ENCODE measurements at regions not wholly inside any gene's neighbourhood (a gene's known extent, or its start where the extent isn't known, plus 50 kb on each side); places are given as distances from the start of the nearest gene placed in this dataset.

GRCh38 chr9:105972466-105973204 is 278.3 kb downstream of the TMEM38B start:
- Histone ChIP-seq H4K20me1 (ENCODE audit: insufficient read depth, poor library complexity, severe bottlenecking) (no peaks in the 10 kb centered on the region), H3K9me2 (replicated peaks; ENCODE audit: insufficient read depth) (no peaks in the 10 kb centered on the region), H2AFZ (no peak overlapping the region), H3K79me2 (no peaks in the 10 kb centered on the region), H3K9me3 (ENCODE audit: low read depth) (no peaks in the 10 kb centered on the region), H3K36me3 (replicated peaks; ENCODE audit: insufficient read depth, low read depth) (no peaks in the 10 kb centered on the region), H3K27me3 (no peaks in the 10 kb centered on the region), H3K27ac (no peak overlapping the region), H3K4me1 (ENCODE audit: insufficient read depth) (no peaks in the 10 kb centered on the region), H3K4me3 (no peak overlapping the region), H3K4me2 (no peak overlapping the region)
- TF ChIP-seq, protein P1, sequence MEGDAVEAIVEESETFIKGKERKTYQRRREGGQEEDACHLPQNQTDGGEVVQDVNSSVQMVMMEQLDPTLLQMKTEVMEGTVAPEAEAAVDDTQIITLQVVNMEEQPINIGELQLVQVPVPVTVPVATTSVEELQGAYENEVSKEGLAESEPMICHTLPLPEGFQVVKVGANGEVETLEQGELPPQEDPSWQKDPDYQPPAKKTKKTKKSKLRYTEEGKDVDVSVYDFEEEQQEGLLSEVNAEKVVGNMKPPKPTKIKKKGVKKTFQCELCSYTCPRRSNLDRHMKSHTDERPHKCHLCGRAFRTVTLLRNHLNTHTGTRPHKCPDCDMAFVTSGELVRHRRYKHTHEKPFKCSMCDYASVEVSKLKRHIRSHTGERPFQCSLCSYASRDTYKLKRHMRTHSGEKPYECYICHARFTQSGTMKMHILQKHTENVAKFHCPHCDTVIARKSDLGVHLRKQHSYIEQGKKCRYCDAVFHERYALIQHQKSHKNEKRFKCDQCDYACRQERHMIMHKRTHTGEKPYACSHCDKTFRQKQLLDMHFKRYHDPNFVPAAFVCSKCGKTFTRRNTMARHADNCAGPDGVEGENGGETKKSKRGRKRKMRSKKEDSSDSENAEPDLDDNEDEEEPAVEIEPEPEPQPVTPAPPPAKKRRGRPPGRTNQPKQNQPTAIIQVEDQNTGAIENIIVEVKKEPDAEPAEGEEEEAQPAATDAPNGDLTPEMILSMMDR (IDR thresholded peaks at IDR 0.05; ENCODE audit: poor library complexity), result no peak
- TF ChIP-seq EZH2phosphoT487 (IDR thresholded peaks at IDR 0.05; ENCODE audit: low read depth, severe bottlenecking, unreplicated experiment) (no peak), EZH2 (IDR thresholded peaks at IDR 0.05; ENCODE audit: borderline replicate concordance) (no peak)
- DNase-seq (ENCODE audit: low spot score), result no peak
- WGBS (ENCODE audit: low lambda C conversion rate, missing lambda C conversion rate), result 88% methylated on average over 6 of the region's 6 CpGs

DNA sequence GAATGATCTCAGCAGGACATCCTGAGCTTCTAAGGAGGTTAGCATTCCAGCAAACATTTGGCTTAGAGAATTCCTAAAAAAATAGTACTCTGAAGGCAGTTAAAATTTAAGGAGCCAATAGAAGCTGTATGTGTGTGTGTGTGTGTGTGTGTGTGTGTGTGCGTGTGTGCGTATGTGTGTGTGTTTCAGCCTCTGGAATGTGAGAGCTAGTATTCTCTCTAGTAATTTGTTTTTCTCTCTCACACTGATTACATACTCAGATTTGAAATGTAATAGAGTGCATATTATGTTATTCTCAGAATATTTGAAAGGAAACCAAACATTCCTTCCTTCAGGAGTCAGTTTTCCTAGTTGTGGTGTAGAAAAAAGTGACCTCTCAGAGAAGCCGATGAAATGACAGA is 279.6 kb downstream of the TMEM38B start:
- no peaks in the 10 kb centered on the region for H3K79me2 ChIP-seq
- no peak overlapping the region for H2AFZ ChIP-seq
- DNase-seq (ENCODE audit: low spot score), result no peak
- 63% methylated on average over 3 of the region's 3 CpGs for WGBS (ENCODE audit: low lambda C conversion rate, missing lambda C conversion rate)
- no peaks in the 10 kb centered on the region for H3K9me3 ChIP-seq (ENCODE audit: low read depth)
- TF ChIP-seq EZH2phosphoT487 (IDR thresholded peaks at IDR 0.05; ENCODE audit: low read depth, severe bottlenecking, unreplicated experiment) (no peak), EZH2 (IDR thresholded peaks at IDR 0.05; ENCODE audit: borderline replicate concordance) (no peak)
- TF ChIP-seq, protein P1 (IDR thresholded peaks at IDR 0.05; ENCODE audit: poor library complexity), result no peak
- H3K4me1 ChIP-seq (ENCODE audit: insufficient read depth), result no peaks in the 10 kb centered on the region
- no peaks in the 10 kb centered on the region for H3K9me2 ChIP-seq (replicated peaks; ENCODE audit: insufficient read depth)
- no peaks in the 10 kb centered on the region for H3K36me3 ChIP-seq (replicated peaks; ENCODE audit: insufficient read depth, low read depth)
- H3K4me3 ChIP-seq, result no peak overlapping the region
- H4K20me1 ChIP-seq (ENCODE audit: insufficient read depth, poor library complexity, severe bottlenecking), result no peaks in the 10 kb centered on the region
- no peaks in the 10 kb centered on the region for H3K27me3 ChIP-seq
- no peak overlapping the region for H3K4me2 ChIP-seq
- H3K27ac ChIP-seq, result no peak overlapping the region

- Histone ChIP-seq H3K27ac (peak overlapping the region; percentile 16), H2AFZ (no peak overlapping the region), H3K27me3 (no peaks in the 10 kb centered on the region), H4K20me1 (ENCODE audit: insufficient read depth, poor library complexity, severe bottlenecking) (no peaks in the 10 kb centered on the region), H3K9me2 (replicated peaks; ENCODE audit: insufficient read depth) (no peaks in the 10 kb centered on the region), H3K4me3 (no peak overlapping the region), H3K79me2 (no peaks in the 10 kb centered on the region), H3K4me2 (peak overlapping the region; percentile 62), H3K4me1 (ENCODE audit: insufficient read depth) (no peaks in the 10 kb centered on the region), H3K36me3 (replicated peaks; ENCODE audit: insufficient read depth, low read depth) (no peaks in the 10 kb centered on the region), H3K9me3 (ENCODE audit: low read depth) (no peaks in the 10 kb centered on the region)
- TF ChIP-seq, protein P1 (IDR thresholded peaks at IDR 0.05; ENCODE audit: poor library complexity), result no peak
- DNase-seq (ENCODE audit: low spot score), result no peak
- 42% methylated on average over 14 of the region's 14 CpGs for WGBS (ENCODE audit: low lambda C conversion rate, missing lambda C conversion rate)
Measured at GRCh38 chr9:105975886-105976645, 281.7 kb downstream of the TMEM38B start.

All from hepatocyte (in vitro differentiated cells).